GM12878 (cell line): ENCODE measurements at regions not wholly inside any gene's neighbourhood (a gene's known extent, or its start where the extent isn't known, plus 50 kb on each side); places are given as distances from the start of the nearest gene placed in this dataset.

ENCODE experiments used
- CBX5 ChIP-seq: sonication (generic); IDR thresholded peaks from 2 replicates; pipeline ENCODE4 v1.6.1; 2016; ENCODE audit warnings: low read depth, moderate library complexity, mild to moderate bottlenecking, inconsistent platforms
- CREB1 ChIP-seq: IDR thresholded peaks from 2 replicates; pipeline ENCODE4 v1.6.1; 2012; ENCODE audit warnings: low read depth, mild to moderate bottlenecking, inconsistent platforms
- CTCF ChIP-seq, 3 experiments: IDR thresholded peaks in 2 of 3; conservative IDR thresholded peaks in 1 of 3; 2 replicates each; pipeline ENCODE4 v1.5.1; 2011; ENCODE audit warnings: low read depth in 3 of 3, low read length in 3 of 3, mild to moderate bottlenecking in 3 of 3, control low read depth in 2 of 3, moderate library complexity in 2 of 3, inconsistent platforms in 1 of 3, mixed read lengths in 1 of 3; ENCODE audit not compliant: control insufficient read depth in 2 of 3, insufficient read depth in 1 of 3; ENCODE audit errors: extremely low read depth in 1 of 3
- EGR1 ChIP-seq, 2 experiments: IDR thresholded peaks; 1 replicate in 1 of 2; 2 replicates in 1 of 2; pipeline ENCODE4 v1.6.1; 2011 to 2012; ENCODE audit warnings: low read depth in 2 of 2, low read length in 2 of 2, borderline replicate concordance in 1 of 2, mild to moderate bottlenecking in 1 of 2, moderate library complexity in 1 of 2
- HCFC1 ChIP-seq: fragments of 150-350 bp; IDR thresholded peaks from 2 replicates; pipeline ENCODE4 v1.6.1; 2014; ENCODE audit warnings: low read length
- NFXL1 ChIP-seq: fragments of 450-650 bp; IDR thresholded peaks from 2 replicates; pipeline ENCODE4 v1.6.1; 2017; ENCODE audit warnings: antibody characterized with exemption, mild to moderate bottlenecking, borderline replicate concordance
- PAX5 ChIP-seq: IDR thresholded peaks from 2 replicates; pipeline ENCODE4 v1.6.1; 2011; ENCODE audit warnings: low read depth, low read length, borderline replicate concordance
- RCOR1 ChIP-seq: conservative IDR thresholded peaks from 2 replicates; pipeline ENCODE4 v1.6.1; 2012; ENCODE audit warnings: low read depth, low read length, improper control_type of control experiment
- SMC3 ChIP-seq: IDR thresholded peaks from 2 replicates; pipeline ENCODE4 v1.6.1; 2011; ENCODE audit warnings: low read length, improper control_type of control experiment, borderline replicate concordance
- SREBF2 ChIP-seq: IDR thresholded peaks from 2 replicates; pipeline ENCODE4 v1.6.1; 2012; ENCODE audit warnings: mild to moderate bottlenecking, low read length
- SRF ChIP-seq, 2 experiments: IDR thresholded peaks; 2 replicates each; pipeline ENCODE4 v1.6.1; 2011; ENCODE audit warnings: low read depth in 2 of 2, low read length in 2 of 2, mild to moderate bottlenecking in 1 of 2, moderate library complexity in 1 of 2
- YBX1 ChIP-seq: fragments of 450-650 bp; IDR thresholded peaks from 2 replicates; pipeline ENCODE4 v1.6.1; 2016; ENCODE audit warnings: antibody characterized with exemption
- ZBED1 ChIP-seq: IDR thresholded peaks from 2 replicates; pipeline ENCODE4 v1.6.1; 2016; ENCODE audit warnings: borderline replicate concordance
- ZNF274 ChIP-seq: IDR thresholded peaks from one replicate; pipeline ENCODE4 v1.8.0; 2011; ENCODE audit not compliant: insufficient read length, insufficient read depth
- ZSCAN29 ChIP-seq: fragments of 450-650 bp; IDR thresholded peaks from 2 replicates; pipeline ENCODE4 v1.6.1; 2017; ENCODE audit warnings: mild to moderate bottlenecking, moderate library complexity
- TF ChIP-seq, protein P1 (sequence below): fragments of 450-650 bp; IDR thresholded peaks from 2 replicates; pipeline ENCODE4 v1.6.1; 2017; ENCODE audit warnings: mild to moderate bottlenecking, moderate library complexity

GRCh38 chr5:113678924-113679575 is 165.6 kb downstream of the YTHDC2 start (continued):
- TF ChIP-seq CTCF (IDR thresholded peaks at IDR 0.05 in 2 of 3, conservative IDR thresholded peaks at IDR 0.05 in 1 of 3; ENCODE audit: control insufficient read depth in 2 of 3, extremely low read depth in 1 of 3, insufficient read depth in 1 of 3, low read depth in 3 of 3, low read length in 3 of 3) (peak; percentile 66 to 83 (median 68)), ZNF274 (no peak), EGR1 (IDR thresholded peaks at IDR 0.05; ENCODE audit: borderline replicate concordance in 1 of 2, low read depth in 2 of 2, low read length in 2 of 2) (no peak), CBX5 (no peak), NFXL1 (no peak), SRF (IDR thresholded peaks at IDR 0.05; ENCODE audit: low read depth in 2 of 2, low read length in 2 of 2) (no peak), SREBF2 (no peak), YBX1 (no peak), CREB1 (no peak), PAX5 (no peak), ZBED1 (no peak), RCOR1 (no peak), SMC3 (peak; percentile 78), HCFC1 (no peak), ZSCAN29 (no peak)
- TF ChIP-seq, protein P1, sequence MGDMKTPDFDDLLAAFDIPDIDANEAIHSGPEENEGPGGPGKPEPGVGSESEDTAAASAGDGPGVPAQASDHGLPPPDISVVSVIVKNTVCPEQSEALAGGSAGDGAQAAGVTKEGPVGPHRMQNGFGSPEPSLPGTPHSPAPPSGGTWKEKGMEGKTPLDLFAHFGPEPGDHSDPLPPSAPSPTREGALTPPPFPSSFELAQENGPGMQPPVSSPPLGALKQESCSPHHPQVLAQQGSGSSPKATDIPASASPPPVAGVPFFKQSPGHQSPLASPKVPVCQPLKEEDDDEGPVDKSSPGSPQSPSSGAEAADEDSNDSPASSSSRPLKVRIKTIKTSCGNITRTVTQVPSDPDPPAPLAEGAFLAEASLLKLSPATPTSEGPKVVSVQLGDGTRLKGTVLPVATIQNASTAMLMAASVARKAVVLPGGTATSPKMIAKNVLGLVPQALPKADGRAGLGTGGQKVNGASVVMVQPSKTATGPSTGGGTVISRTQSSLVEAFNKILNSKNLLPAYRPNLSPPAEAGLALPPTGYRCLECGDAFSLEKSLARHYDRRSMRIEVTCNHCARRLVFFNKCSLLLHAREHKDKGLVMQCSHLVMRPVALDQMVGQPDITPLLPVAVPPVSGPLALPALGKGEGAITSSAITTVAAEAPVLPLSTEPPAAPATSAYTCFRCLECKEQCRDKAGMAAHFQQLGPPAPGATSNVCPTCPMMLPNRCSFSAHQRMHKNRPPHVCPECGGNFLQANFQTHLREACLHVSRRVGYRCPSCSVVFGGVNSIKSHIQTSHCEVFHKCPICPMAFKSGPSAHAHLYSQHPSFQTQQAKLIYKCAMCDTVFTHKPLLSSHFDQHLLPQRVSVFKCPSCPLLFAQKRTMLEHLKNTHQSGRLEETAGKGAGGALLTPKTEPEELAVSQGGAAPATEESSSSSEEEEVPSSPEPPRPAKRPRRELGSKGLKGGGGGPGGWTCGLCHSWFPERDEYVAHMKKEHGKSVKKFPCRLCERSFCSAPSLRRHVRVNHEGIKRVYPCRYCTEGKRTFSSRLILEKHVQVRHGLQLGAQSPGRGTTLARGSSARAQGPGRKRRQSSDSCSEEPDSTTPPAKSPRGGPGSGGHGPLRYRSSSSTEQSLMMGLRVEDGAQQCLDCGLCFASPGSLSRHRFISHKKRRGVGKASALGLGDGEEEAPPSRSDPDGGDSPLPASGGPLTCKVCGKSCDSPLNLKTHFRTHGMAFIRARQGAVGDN: no peak
- TF ChIP-seq, all 136 proteins: peak for 3
